Activated CD4-positive, alpha-beta T cell treated with anti-CD3 and anti-CD28 coated beads, Interleukin-2, amount 50 U/mL, for 16 hours (primary cell): ENCODE measurements at regions not wholly inside any gene's neighbourhood (a gene's known extent, or its start where the extent isn't known, plus 50 kb on each side); places are given as distances from the start of the nearest gene placed in this dataset.

Experiments used
- DNase-seq: peaks from one replicate; pipeline ENCODE4 v3.0.0-alpha.2; 2020

- DNase-seq, result no peak
Observed at GRCh38 chr3:84439476-84439875, 519.3 kb upstream of the CADM2 start.

GRCh38 chr3:84440291-84440690 is 518.5 kb upstream of the CADM2 start:
- no peak for DNase-seq

GRCh38 chr3:84442533-84442932 is 516.3 kb upstream of the CADM2 start:
- DNase-seq, result no peak

- no peak for DNase-seq
Observed at GRCh38 chr3:84444726-84445521, 513.9 kb upstream of the CADM2 start.

- DNase-seq, result no peak
Observed at GRCh38 chr3:84487296-84487695, 471.5 kb upstream of the CADM2 start.

- no peak for DNase-seq
Observed at GRCh38 chr3:84504761-84505160, 454.0 kb upstream of the CADM2 start.

- no peak for DNase-seq
Observed at GRCh38 chr3:84510007-84510406, 448.8 kb upstream of the CADM2 start.

- DNase-seq, result no peak
Observed at GRCh38 chr3:84522893-84523292, 435.9 kb upstream of the CADM2 start.

GRCh38 chr3:84536916-84537315 is 421.9 kb upstream of the CADM2 start:
- no peak for DNase-seq

GRCh38 chr3:84538597-84538996 is 420.2 kb upstream of the CADM2 start:
- DNase-seq, result no peak

GRCh38 chr3:84547207-84547606 is 411.6 kb upstream of the CADM2 start:
- DNase-seq, result no peak

GRCh38 chr3:84547971-84548970 is 410.5 kb upstream of the CADM2 start:
- peak; percentile 24 for DNase-seq

GRCh38 chr3:84555629-84556028 is 403.2 kb upstream of the CADM2 start:
- DNase-seq, result no peak

- no peak for DNase-seq
Observed at GRCh38 chr3:84566256-84566655, 392.5 kb upstream of the CADM2 start.

GRCh38 chr3:84567796-84568195 is 391.0 kb upstream of the CADM2 start:
- DNase-seq, result no peak

- DNase-seq, result no peak
Observed at GRCh38 chr3:84573962-84574361, 384.8 kb upstream of the CADM2 start.

GRCh38 chr3:84586427-84586826 is 372.4 kb upstream of the CADM2 start:
- DNase-seq, result no peak

- DNase-seq, result no peak
Observed at GRCh38 chr3:84600703-84601225, 358.0 kb upstream of the CADM2 start.

GRCh38 chr3:84601303-84601702 is 357.5 kb upstream of the CADM2 start:
- DNase-seq, result no peak

- no peak for DNase-seq
Observed at GRCh38 chr3:84621823-84622222, 337.0 kb upstream of the CADM2 start.

GRCh38 chr3:84634668-84635067 is 324.1 kb upstream of the CADM2 start:
- no peak for DNase-seq

- DNase-seq, result no peak
Observed at GRCh38 chr3:84637272-84637671, 321.5 kb upstream of the CADM2 start.

- no peak for DNase-seq
Observed at GRCh38 chr3:84666468-84666867, 292.3 kb upstream of the CADM2 start.

GRCh38 chr3:84679211-84679610 is 279.6 kb upstream of the CADM2 start:
- no peak for DNase-seq
